Adrenal gland (tissue), 5 donors: ENCODE measurements at regions not wholly inside any gene's neighbourhood (a gene's known extent, or its start where the extent isn't known, plus 50 kb on each side); places are given as distances from the start of the nearest gene placed in this dataset.
"Not testable (repeated sequence)": the region's sequence is repeated elsewhere in the genome, so short reads cannot be mapped to it uniquely, and the experiment has no call there.

Experiments
- CTCF ChIP-seq, 6 experiments: fragments of 450-650 bp in 4 of 6; fragments of 200-600 bp in 2 of 6; sonication (generic) in 1 of 6; IDR thresholded peaks; 1 replicate in 5 of 6; 2 replicates in 1 of 6; pipeline versions ENCODE4 v1.5.1 to v1.8.0; 2016 to 2021; ENCODE audit warnings: antibody characterized with exemption in 6 of 6, mild to moderate bottlenecking in 2 of 6, moderate library complexity in 1 of 6
- POLR2A ChIP-seq, 2 donors: fragments of 450-650 bp; IDR thresholded peaks; one replicate each; pipeline ENCODE4 v1.6.1; 2017; ENCODE audit warnings: antibody characterized with exemption in 2 of 2, mild to moderate bottlenecking in 2 of 2, moderate library complexity in 1 of 2
- donor health status: DM: no; HTN: no; CAD: no.

GRCh38 chr9:43119978-43120377 is 936.5 kb downstream of the SPATA31A6 start:
- TF ChIP-seq CTCF, POLR2A (IDR thresholded peaks at IDR 0.05): not testable (repeated sequence)
